Uterus (tissue), 3 donors: ENCODE measurements at regions not wholly inside any gene's neighbourhood (a gene's known extent, or its start where the extent isn't known, plus 50 kb on each side); places are given as distances from the start of the nearest gene placed in this dataset.

Experiments
- DNase-seq, 2 donors: peaks; one replicate each; pipeline ENCODE4 v3.0.0-alpha.2; 2019 to 2020
- H3K27ac ChIP-seq, 2 donors: fragments of 200-600 bp; sonication (generic); 1 replicate in 1 of 2; 2 replicates in 1 of 2; pipeline ENCODE4 v1.5.1; 2016 to 2018
- H3K27me3 ChIP-seq, 2 donors: fragments of 200-600 bp; sonication (generic); one replicate each; pipeline ENCODE4 v1.5.1; 2018 to 2019; ENCODE audit warnings: control low read depth in 1 of 2
- H3K36me3 ChIP-seq, 2 donors: fragments of 200-600 bp; sonication (generic); one replicate each; pipeline ENCODE4 v1.5.1; 2019; ENCODE audit warnings: control low read depth in 1 of 2
- H3K4me1 ChIP-seq, 2 donors: fragments of 200-600 bp; sonication (generic); one replicate each; pipeline ENCODE4 v1.5.1; 2018 to 2019; ENCODE audit warnings: control low read depth in 1 of 2
- H3K4me3 ChIP-seq, 2 donors: fragments of 200-600 bp; sonication (generic); 1 replicate in 1 of 2; 2 replicates in 1 of 2; pipeline ENCODE4 v1.5.1; 2018 to 2019; ENCODE audit warnings: mild to moderate bottlenecking in 1 of 2
- H3K9me3 ChIP-seq, 2 donors: fragments of 200-600 bp; sonication (generic); one replicate each; pipeline ENCODE4 v1.5.1; 2019; ENCODE audit warnings: control low read depth in 1 of 2
- CTCF ChIP-seq, 4 experiments: fragments of 200-600 bp in 2 of 4; fragments of 450-650 bp in 2 of 4; sonication (generic) in 2 of 4; IDR thresholded peaks; one replicate each; pipeline ENCODE4 v1.5.1; 2016 to 2019; ENCODE audit warnings: antibody characterized with exemption in 4 of 4, mild to moderate bottlenecking in 2 of 4, moderate library complexity in 1 of 4
- POLR2A ChIP-seq, 2 donors: fragments of 450-650 bp; IDR thresholded peaks; one replicate each; pipeline ENCODE4 v1.6.1; 2016; ENCODE audit warnings: antibody characterized with exemption in 2 of 2, mild to moderate bottlenecking in 1 of 2, moderate library complexity in 1 of 2
- intact Hi-C: fragments of 100-400 bp; cut with DNase I; formaldehyde crosslinking; loops from one replicate; pipeline ENCODE4 v1.15.1; 2023; ENCODE audit warnings: low total_unique reads
- donor health status: DM: yes; HTN: yes; CAD: no.

GRCh38 chr1:191959856-191960255 is 198.4 kb upstream of the RGS18 start:
- intact Hi-C loops, result no loop called here
- no peak for DNase-seq
- Histone ChIP-seq H3K27ac (no peak overlapping the region), H3K36me3 (no peaks in the 10 kb centered on the region), H3K27me3 (no peaks in the 10 kb centered on the region), H3K4me3 (no peak overlapping the region), H3K9me3 (peaks cover 0 to 3% of the 10 kb centered on the region in 2 donors), H3K4me1 (no peaks in the 10 kb centered on the region)
- TF ChIP-seq POLR2A (IDR thresholded peaks at IDR 0.05) (no peak), CTCF (IDR thresholded peaks at IDR 0.05) (no peak)

- intact Hi-C loops, result no loop called here
- Histone ChIP-seq H3K36me3 (no peaks in the 10 kb centered on the region), H3K9me3 (peaks cover 0 to 3% of the 10 kb centered on the region in 2 donors), H3K27ac (no peak overlapping the region), H3K4me1 (no peaks in the 10 kb centered on the region), H3K27me3 (no peaks in the 10 kb centered on the region), H3K4me3 (no peak overlapping the region)
- TF ChIP-seq CTCF (IDR thresholded peaks at IDR 0.05) (no peak), POLR2A (IDR thresholded peaks at IDR 0.05) (no peak)
- no peak for DNase-seq
Measured at GRCh38 chr1:191963286-191963685, 195.0 kb upstream of the RGS18 start.

- DNase-seq, result no peak
- Histone ChIP-seq H3K4me1 (no peaks in the 10 kb centered on the region), H3K27me3 (no peaks in the 10 kb centered on the region), H3K36me3 (no peaks in the 10 kb centered on the region), H3K4me3 (no peak overlapping the region), H3K27ac (no peak overlapping the region), H3K9me3 (peaks cover 0 to 3% of the 10 kb centered on the region in 2 donors)
- TF ChIP-seq POLR2A (IDR thresholded peaks at IDR 0.05), result no peak
- no peak for TF ChIP-seq CTCF (IDR thresholded peaks at IDR 0.05)
- intact Hi-C loops, result no loop called here
Measured at GRCh38 chr1:191963781-191964455, 194.3 kb upstream of the RGS18 start.

GRCh38 chr1:191969290-191969689 is 189.0 kb upstream of the RGS18 start:
- intact Hi-C loops, result no loop called here
- Histone ChIP-seq H3K27me3 (no peaks in the 10 kb centered on the region), H3K9me3 (no peaks in the 10 kb centered on the region), H3K27ac (no peak overlapping the region), H3K4me3 (no peak overlapping the region), H3K36me3 (no peaks in the 10 kb centered on the region), H3K4me1 (no peaks in the 10 kb centered on the region)
- no peak for DNase-seq
- TF ChIP-seq CTCF (IDR thresholded peaks at IDR 0.05), result no peak
- no peak for TF ChIP-seq POLR2A (IDR thresholded peaks at IDR 0.05)

- TF ChIP-seq POLR2A (IDR thresholded peaks at IDR 0.05) (no peak), CTCF (IDR thresholded peaks at IDR 0.05) (no peak)
- no peaks in the 10 kb centered on the region for H3K4me1 ChIP-seq
- H3K9me3 ChIP-seq, result no peaks in the 10 kb centered on the region
- no peaks in the 10 kb centered on the region for H3K36me3 ChIP-seq
- intact Hi-C loops, result no loop called here
- no peak overlapping the region for H3K4me3 ChIP-seq
- no peak for DNase-seq
- H3K27me3 ChIP-seq, result no peaks in the 10 kb centered on the region
- no peak overlapping the region for H3K27ac ChIP-seq
Measured at GRCh38 chr1:191970116-191970515, 188.1 kb upstream of the RGS18 start.
